Karpas-422 (cell line): ENCODE measurements at regions not wholly inside any gene's neighbourhood (a gene's known extent, or its start where the extent isn't known, plus 50 kb on each side); places are given as distances from the start of the nearest gene placed in this dataset.
"Not testable (repeated sequence)": the region's sequence is repeated elsewhere in the genome, so short reads cannot be mapped to it uniquely, and the experiment has no call there.

ENCODE experiments used
- DNase-seq: peaks from one replicate; pipeline ENCODE4 v3.0.0-alpha.2; 2015
- H2AFZ ChIP-seq: fragments of 200-600 bp; sonication (generic); 2 replicates; pipeline ENCODE4 v1.6.1; 2014; ENCODE audit warnings: antibody characterized with exemption, low read length, mixed read lengths
- H3K27ac ChIP-seq: fragments of 200-600 bp; sonication (generic); 2 replicates; pipeline ENCODE4 v1.5.1; 2014; ENCODE audit warnings: mild to moderate bottlenecking, low read length, moderate library complexity
- H3K27me3 ChIP-seq: fragments of 200-600 bp; sonication (generic); 2 replicates; pipeline ENCODE4 v1.6.1; 2014; ENCODE audit warnings: low read length, mixed read lengths
- H3K36me3 ChIP-seq: fragments of 200-600 bp; sonication (generic); 2 replicates; pipeline ENCODE4 v1.6.1; 2014; ENCODE audit warnings: low read length, mixed read lengths; ENCODE audit not compliant: insufficient read depth
- H3K4me1 ChIP-seq: fragments of 200-600 bp; sonication (generic); 2 replicates; pipeline ENCODE4 v1.6.1; 2014; ENCODE audit warnings: mild to moderate bottlenecking, low read length, mixed read lengths
- H3K4me2 ChIP-seq: fragments of 200-600 bp; sonication (generic); 2 replicates; pipeline ENCODE4 v1.6.1; 2014; ENCODE audit warnings: low read length, low read depth, mild to moderate bottlenecking; ENCODE audit not compliant: poor library complexity, severe bottlenecking
- H3K4me3 ChIP-seq: fragments of 200-600 bp; sonication (generic); 2 replicates; pipeline ENCODE4 v1.5.1; 2014; ENCODE audit warnings: mild to moderate bottlenecking, antibody characterized with exemption, low read length, mixed read lengths
- H3K79me2 ChIP-seq: fragments of 200-600 bp; sonication (generic); 2 replicates; pipeline ENCODE4 v1.6.1; 2014; ENCODE audit warnings: mild to moderate bottlenecking, low read length, mixed read lengths
- H3K9ac ChIP-seq: fragments of 200-600 bp; sonication (generic); 2 replicates; pipeline ENCODE4 v1.6.0; 2014; ENCODE audit warnings: low read length
- H3K9me2 ChIP-seq: fragments of 200-600 bp; sonication (generic), shearing (Covaris generic); replicated peaks from 2 replicates; pipeline ENCODE4 v1.6.0; 2014; ENCODE audit warnings: mild to moderate bottlenecking, low read length, moderate library complexity; ENCODE audit not compliant: insufficient read depth
- H3K9me3 ChIP-seq: fragments of 300-700, 200-600 bp; sonication (generic); 2 replicates; pipeline ENCODE4 v1.6.1; 2014; ENCODE audit warnings: low read length, mixed read lengths
- H4K20me1 ChIP-seq: fragments of 200-600 bp; sonication (generic); 2 replicates; pipeline ENCODE4 v1.6.1; 2014; ENCODE audit warnings: mild to moderate bottlenecking, antibody characterized with exemption, low read length, low read depth; ENCODE audit not compliant: insufficient read depth

- no peak for DNase-seq
- H3K27me3 ChIP-seq: no peaks in the 10 kb centered on the region
- H3K4me1 ChIP-seq: no peaks in the 10 kb centered on the region
- H3K4me3 ChIP-seq: no peak overlapping the region
- no peaks in the 10 kb centered on the region for H3K79me2 ChIP-seq
- no peak overlapping the region for H3K27ac ChIP-seq
- H3K9me2 ChIP-seq: no peaks in the 10 kb centered on the region
- H2AFZ ChIP-seq: no peak overlapping the region
- peaks cover 18% of the 10 kb centered on the region for H3K9me3 ChIP-seq
- no peak overlapping the region for H3K9ac ChIP-seq
- H4K20me1 ChIP-seq: no peaks in the 10 kb centered on the region
- H3K36me3 ChIP-seq: no peaks in the 10 kb centered on the region
- no peak overlapping the region for H3K4me2 ChIP-seq
Measured at GRCh38 chr12:39671898-39672875, 52.6 kb upstream of the ABCD2 start.

GRCh38 chr12:39669539-39669938 lies 49.9 kb upstream of the ABCD2 start:
- not testable (repeated sequence) for H3K27ac ChIP-seq, H3K4me3 ChIP-seq, H3K4me2 ChIP-seq

More at GRCh38 chr12:39669539-39669938, 49.9 kb upstream of the ABCD2 start:
- peaks cover 10% of the 10 kb centered on the region for H3K9me3 ChIP-seq
- not testable (repeated sequence) for H2AFZ ChIP-seq, H3K4me1 ChIP-seq, H3K9me2 ChIP-seq, DNase-seq, H3K36me3 ChIP-seq, H3K79me2 ChIP-seq, H3K27me3 ChIP-seq, H4K20me1 ChIP-seq, H3K9ac ChIP-seq
